Superior temporal gyrus (tissue), 1 donor: ENCODE measurements at regions not wholly inside any gene's neighbourhood (a gene's known extent, or its start where the extent isn't known, plus 50 kb on each side); places are given as distances from the start of the nearest gene placed in this dataset.

ENCODE experiments used
- DNase-seq: peaks from one replicate; pipeline ENCODE4 v3.0.0-alpha.2; 2016; ENCODE audit errors: extremely low spot score

- DNase-seq, result no peak
Observed at GRCh38 chr20:9981829-9982228, 53.0 kb upstream of the ANKEF1 start.

GRCh38 chr20:9978397-9979004 lies 56.3 kb upstream of the ANKEF1 start:
- DNase-seq, result peak; percentile 96

- no peak for DNase-seq
Observed at GRCh38 chr20:9977629-9978028, 57.2 kb upstream of the ANKEF1 start.

GRCh38 chr20:9974324-9974723 lies 60.5 kb upstream of the ANKEF1 start:
- DNase-seq, result no peak

GRCh38 chr20:9971746-9972145 lies 63.0 kb upstream of the ANKEF1 start:
- DNase-seq, result no peak

GRCh38 chr20:9969626-9970025 lies 65.2 kb upstream of the ANKEF1 start:
- DNase-seq, result no peak

- no peak for DNase-seq
Observed at GRCh38 chr20:9968015-9968414, 66.8 kb upstream of the ANKEF1 start.

GRCh38 chr20:9966966-9967365 lies 67.8 kb upstream of the ANKEF1 start:
- peak; percentile 65 for DNase-seq

- no peak for DNase-seq
Observed at GRCh38 chr20:9963029-9963428, 71.8 kb upstream of the ANKEF1 start.

- no peak for DNase-seq
Observed at GRCh38 chr20:9958693-9959092, 76.1 kb upstream of the ANKEF1 start.

- no peak for DNase-seq
Observed at GRCh38 chr20:9955646-9956045, 79.1 kb upstream of the ANKEF1 start.

- DNase-seq, result no peak
Observed at GRCh38 chr20:9949563-9949962, 85.2 kb upstream of the ANKEF1 start.

GRCh38 chr20:9945408-9945807 lies 89.4 kb upstream of the ANKEF1 start:
- no peak for DNase-seq

- DNase-seq, result no peak
Observed at GRCh38 chr20:9942736-9943135, 92.1 kb upstream of the ANKEF1 start.

- DNase-seq, result no peak
Observed at GRCh38 chr20:9940329-9940728, 94.5 kb upstream of the ANKEF1 start.

GRCh38 chr20:9939231-9939630 lies 95.6 kb upstream of the ANKEF1 start:
- DNase-seq, result no peak

GRCh38 chr20:9935285-9935684 lies 96.4 kb upstream of the PAK5 start:
- no peak for DNase-seq

- no peak for DNase-seq
Observed at GRCh38 chr20:9930142-9930541, 91.3 kb upstream of the PAK5 start.

- DNase-seq, result no peak
Observed at GRCh38 chr20:9928955-9929354, 90.1 kb upstream of the PAK5 start.

- DNase-seq, result no peak
Observed at GRCh38 chr20:9928281-9928737, 89.4 kb upstream of the PAK5 start.

GRCh38 chr20:9927224-9927623 lies 88.3 kb upstream of the PAK5 start:
- DNase-seq, result peak; percentile 62

GRCh38 chr20:9926476-9926875 lies 87.6 kb upstream of the PAK5 start:
- no peak for DNase-seq

GRCh38 chr20:9926007-9926406 lies 87.1 kb upstream of the PAK5 start:
- no peak for DNase-seq

- DNase-seq, result no peak
Observed at GRCh38 chr20:9923648-9924047, 84.8 kb upstream of the PAK5 start.
